Effector memory CD4-positive, alpha-beta T cell (primary cell): ENCODE measurements at regions not wholly inside any gene's neighbourhood (a gene's known extent, or its start where the extent isn't known, plus 50 kb on each side); places are given as distances from the start of the nearest gene placed in this dataset.

Experiments used
- DNase-seq, 3 donors: peaks; one replicate each; pipeline ENCODE4 v3.0.0-alpha.2; 2020
- H3K27ac ChIP-seq: 2 replicates; pipeline ENCODE4 v1.7.0; 2013; ENCODE audit warnings: mild to moderate bottlenecking, low read length, moderate library complexity; ENCODE audit not compliant: insufficient read depth, poor library complexity, severe bottlenecking
- H3K27me3 ChIP-seq: replicated peaks from 2 replicates; pipeline ENCODE4 v1.7.0; 2013; ENCODE audit warnings: mild to moderate bottlenecking, low read length; ENCODE audit not compliant: insufficient read depth, control insufficient read depth, poor library complexity, severe bottlenecking
- H3K36me3 ChIP-seq: 2 replicates; pipeline ENCODE4 v1.7.0; 2013; ENCODE audit warnings: mild to moderate bottlenecking, low read length, moderate library complexity; ENCODE audit not compliant: control insufficient read depth, insufficient read depth
- H3K4me1 ChIP-seq: 2 replicates; pipeline ENCODE4 v1.7.0; 2013; ENCODE audit warnings: low read length, mild to moderate bottlenecking; ENCODE audit not compliant: control insufficient read depth, insufficient read depth, poor library complexity, severe bottlenecking
- H3K4me3 ChIP-seq: 2 replicates; pipeline ENCODE4 v1.7.0; 2013; ENCODE audit warnings: low read length, low read depth, mild to moderate bottlenecking; ENCODE audit not compliant: insufficient read depth, poor library complexity, severe bottlenecking
- H3K9me3 ChIP-seq: 2 replicates; pipeline ENCODE4 v1.7.0; 2013; ENCODE audit warnings: mild to moderate bottlenecking, low read length, moderate library complexity; ENCODE audit not compliant: control insufficient read depth

DNA sequence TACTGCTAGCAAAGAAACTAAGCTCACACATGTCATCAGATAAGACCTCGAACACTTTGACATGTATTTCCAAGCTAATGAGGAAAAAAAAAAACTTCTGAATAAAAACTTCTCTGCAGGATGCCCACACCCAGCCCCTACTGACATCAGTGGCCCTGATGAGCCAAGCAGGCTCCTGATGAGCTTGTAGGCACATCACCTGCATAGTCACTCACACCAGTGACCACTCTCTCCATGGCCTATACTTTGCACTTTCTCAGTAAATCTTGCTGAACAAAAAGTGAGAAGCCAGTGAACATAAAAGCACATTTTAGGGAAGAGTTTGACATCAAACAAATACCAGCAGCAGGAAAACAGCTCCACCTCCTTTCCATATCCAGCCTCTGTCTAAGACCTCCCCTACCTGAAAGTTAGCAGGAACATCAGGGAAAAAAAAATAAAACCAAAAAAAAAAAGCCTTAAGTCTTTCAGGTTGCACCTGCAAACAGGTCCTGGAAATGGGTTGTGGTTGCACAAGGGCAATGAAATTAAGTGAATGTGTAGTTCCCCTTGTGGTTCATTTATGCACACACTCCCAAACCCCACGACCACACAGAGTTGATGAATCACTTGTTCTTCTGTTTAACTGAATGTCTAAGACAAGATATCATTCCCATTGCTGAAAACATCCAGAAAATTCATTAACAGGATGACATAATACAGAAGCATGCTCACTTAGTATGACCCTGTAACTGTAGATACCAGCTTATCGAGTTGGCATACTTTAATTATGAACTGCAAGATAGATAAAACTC lies 205.2 kb upstream of the PDE1C start:
- no peak overlapping the region for H3K27ac ChIP-seq
- no peaks in the 10 kb centered on the region for H3K9me3 ChIP-seq
- no peak overlapping the region for H3K4me3 ChIP-seq
- H3K36me3 ChIP-seq = no peaks in the 10 kb centered on the region
- no peaks in the 10 kb centered on the region for H3K4me1 ChIP-seq
- DNase-seq = no peak
- H3K27me3 ChIP-seq = no peaks in the 10 kb centered on the region

DNA sequence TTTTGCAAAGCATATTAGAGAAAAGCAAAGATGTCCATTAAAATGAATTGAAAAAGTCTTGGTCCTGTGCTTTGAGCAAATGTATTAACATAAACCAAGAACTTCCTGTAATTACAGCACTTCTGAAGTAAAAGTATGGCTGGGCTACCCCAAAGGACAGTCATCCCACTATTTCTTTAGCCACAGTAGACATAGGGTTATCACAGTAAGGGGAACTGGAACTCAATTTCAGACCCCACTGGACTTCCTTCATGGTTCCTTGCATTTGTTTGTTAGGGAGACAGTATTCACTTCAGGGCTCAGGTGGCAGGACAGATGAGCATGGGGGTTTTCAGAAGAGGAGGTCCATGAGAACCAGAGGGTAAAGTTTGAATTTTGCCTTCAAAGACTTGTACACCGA lies 203.1 kb upstream of the PDE1C start:
- no peaks in the 10 kb centered on the region for H3K36me3 ChIP-seq
- no peak for DNase-seq
- H3K9me3 ChIP-seq = no peaks in the 10 kb centered on the region
- no peaks in the 10 kb centered on the region for H3K4me1 ChIP-seq
- H3K4me3 ChIP-seq = no peak overlapping the region
- no peak overlapping the region for H3K27ac ChIP-seq
- no peaks in the 10 kb centered on the region for H3K27me3 ChIP-seq

DNA sequence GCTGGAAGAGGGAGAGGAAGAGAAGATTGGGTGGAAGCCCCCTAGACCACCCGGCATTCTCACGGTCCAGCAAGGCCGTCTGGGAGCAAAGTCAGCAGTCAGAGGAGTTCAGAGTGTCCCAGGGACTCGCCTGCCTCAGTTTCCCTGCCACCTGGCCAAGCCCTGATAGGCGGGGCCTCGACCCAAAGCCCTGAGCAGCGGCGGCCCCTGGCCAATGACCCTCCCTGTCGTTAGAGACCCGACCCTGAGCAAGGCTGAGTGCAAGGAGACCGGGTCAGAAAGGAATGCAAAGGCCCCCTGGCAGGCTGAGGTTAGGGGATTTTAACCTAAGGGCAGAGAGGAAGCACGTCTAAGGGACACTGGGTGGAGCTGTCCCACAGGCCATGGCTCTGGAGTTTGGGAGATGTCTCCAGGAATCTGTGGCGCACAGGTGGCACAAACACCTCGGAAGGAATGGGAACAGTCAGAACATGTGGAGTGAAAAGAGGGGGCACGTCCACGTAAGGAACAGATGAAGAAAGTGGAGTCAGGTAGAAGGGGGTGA lies 196.8 kb upstream of the PDE1C start:
- Histone ChIP-seq H3K4me1 (no peaks in the 10 kb centered on the region), H3K27ac (no peak overlapping the region), H3K27me3 (no peaks in the 10 kb centered on the region), H3K36me3 (no peaks in the 10 kb centered on the region), H3K4me3 (no peak overlapping the region), H3K9me3 (no peaks in the 10 kb centered on the region)
- DNase-seq = no peak

DNA sequence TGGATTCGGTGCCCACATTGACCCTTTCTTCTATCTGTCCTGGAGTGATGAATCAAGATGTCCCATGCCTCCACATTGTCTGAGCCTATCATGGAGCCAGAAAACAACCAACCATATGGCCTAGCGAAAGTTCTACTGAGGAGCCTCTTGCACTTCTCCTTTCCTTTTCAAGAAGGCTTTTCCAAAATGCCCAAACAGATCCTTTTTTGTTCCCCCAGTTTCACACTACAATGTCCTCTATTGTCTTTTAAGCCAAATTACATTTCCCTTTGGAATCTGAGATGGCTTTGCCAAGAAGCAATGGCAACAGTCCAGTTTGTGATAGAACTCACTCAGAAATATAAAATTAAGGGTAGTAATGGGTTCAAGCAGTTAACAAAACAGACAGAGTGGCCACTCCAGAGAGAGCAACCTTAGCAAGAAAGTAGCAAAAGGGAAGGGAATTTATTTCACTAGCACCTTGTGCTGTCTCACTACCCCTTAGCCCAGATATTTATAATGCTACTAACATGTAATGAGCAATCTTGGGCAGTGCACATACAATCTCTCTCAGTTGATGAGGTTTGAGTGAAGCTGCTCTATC lies 194.6 kb upstream of the PDE1C start:
- no peak for DNase-seq
- no peak overlapping the region for H3K27ac ChIP-seq
- no peaks in the 10 kb centered on the region for H3K36me3 ChIP-seq
- no peaks in the 10 kb centered on the region for H3K4me1 ChIP-seq
- H3K27me3 ChIP-seq = no peaks in the 10 kb centered on the region
- H3K9me3 ChIP-seq = no peaks in the 10 kb centered on the region
- no peak overlapping the region for H3K4me3 ChIP-seq

DNA sequence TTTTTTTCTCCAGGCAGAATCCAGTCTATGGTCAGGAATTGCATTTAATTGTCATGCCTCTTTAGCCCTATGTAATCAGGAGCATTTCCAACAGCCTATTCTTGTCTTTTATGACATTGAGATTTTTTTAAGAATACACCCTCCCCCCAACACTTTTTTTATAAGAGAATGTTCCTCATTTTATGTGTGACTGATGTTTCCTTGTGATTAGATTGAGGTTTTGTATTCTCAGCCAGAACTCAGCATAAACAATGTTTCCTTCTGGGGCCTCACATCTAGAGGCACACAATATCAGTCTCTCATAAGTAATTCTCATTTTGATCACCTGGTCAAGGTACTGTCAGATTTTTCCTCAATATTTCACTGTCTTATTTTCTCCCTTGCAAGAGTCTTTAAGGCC lies 193.4 kb upstream of the PDE1C start:
- H3K4me3 ChIP-seq = no peak overlapping the region
- H3K27me3 ChIP-seq = no peaks in the 10 kb centered on the region
- H3K4me1 ChIP-seq = no peaks in the 10 kb centered on the region
- no peak overlapping the region for H3K27ac ChIP-seq
- DNase-seq = no peak
- no peaks in the 10 kb centered on the region for H3K9me3 ChIP-seq
- H3K36me3 ChIP-seq = no peaks in the 10 kb centered on the region

DNA sequence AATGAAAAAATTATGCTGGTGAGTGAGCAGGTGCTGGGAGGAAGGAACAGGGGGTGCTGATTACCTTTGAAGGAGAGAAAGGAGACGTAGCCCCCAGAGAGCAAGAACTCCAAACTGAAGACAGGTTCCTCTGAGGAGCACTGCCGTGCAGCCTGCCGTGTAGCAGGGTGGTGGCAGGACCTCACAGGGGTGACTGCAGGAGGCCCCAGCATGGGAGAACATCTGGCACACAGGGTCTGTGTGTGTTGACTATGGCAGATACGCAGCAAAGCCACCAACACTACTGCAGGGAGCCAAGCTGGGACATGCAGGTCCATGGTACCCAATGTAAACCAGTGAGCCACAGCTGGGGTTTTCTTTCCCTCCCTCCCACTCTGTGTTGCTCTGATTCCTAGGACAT lies 192.1 kb upstream of the PDE1C start:
- no peaks in the 10 kb centered on the region for H3K27me3 ChIP-seq
- no peaks in the 10 kb centered on the region for H3K36me3 ChIP-seq
- H3K27ac ChIP-seq = no peak overlapping the region
- no peak for DNase-seq
- H3K4me1 ChIP-seq = no peaks in the 10 kb centered on the region
- H3K4me3 ChIP-seq = no peak overlapping the region
- no peaks in the 10 kb centered on the region for H3K9me3 ChIP-seq

DNA sequence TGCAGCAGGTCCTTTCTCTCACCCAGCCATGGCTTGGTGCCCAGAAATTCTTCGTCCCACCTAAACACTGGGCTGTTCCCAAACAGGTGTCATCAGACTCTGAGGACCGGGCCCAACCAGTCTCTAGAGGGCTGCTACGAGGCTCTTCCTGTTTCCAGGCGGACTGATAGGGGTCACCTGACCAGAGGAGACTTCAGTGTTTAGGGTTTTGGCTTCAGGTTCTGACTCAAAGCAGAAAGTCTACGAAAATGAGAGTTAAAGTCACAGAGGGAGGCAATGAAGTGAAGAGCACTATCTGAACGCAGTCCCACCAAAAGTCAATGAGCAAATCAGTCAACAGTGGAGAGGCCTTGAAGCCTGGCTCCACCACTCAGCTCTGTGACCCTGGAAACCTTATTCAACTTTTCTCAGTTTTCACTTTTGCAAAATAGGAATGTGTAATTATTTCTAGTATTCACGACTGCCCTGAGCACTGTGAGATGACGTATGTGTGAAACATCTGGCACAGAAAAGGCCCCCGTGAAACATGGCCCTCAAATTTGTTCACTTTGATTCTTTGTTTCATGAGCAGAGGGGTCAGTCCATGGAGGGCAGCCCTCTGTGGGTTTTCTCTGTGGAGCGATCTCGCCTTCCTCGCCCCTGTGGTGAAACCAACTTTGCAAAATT lies 189.9 kb upstream of the PDE1C start:
- Histone ChIP-seq H3K36me3 (no peaks in the 10 kb centered on the region), H3K9me3 (no peaks in the 10 kb centered on the region), H3K27me3 (no peaks in the 10 kb centered on the region), H3K27ac (no peak overlapping the region), H3K4me3 (no peak overlapping the region), H3K4me1 (no peaks in the 10 kb centered on the region)
- DNase-seq = no peak

DNA sequence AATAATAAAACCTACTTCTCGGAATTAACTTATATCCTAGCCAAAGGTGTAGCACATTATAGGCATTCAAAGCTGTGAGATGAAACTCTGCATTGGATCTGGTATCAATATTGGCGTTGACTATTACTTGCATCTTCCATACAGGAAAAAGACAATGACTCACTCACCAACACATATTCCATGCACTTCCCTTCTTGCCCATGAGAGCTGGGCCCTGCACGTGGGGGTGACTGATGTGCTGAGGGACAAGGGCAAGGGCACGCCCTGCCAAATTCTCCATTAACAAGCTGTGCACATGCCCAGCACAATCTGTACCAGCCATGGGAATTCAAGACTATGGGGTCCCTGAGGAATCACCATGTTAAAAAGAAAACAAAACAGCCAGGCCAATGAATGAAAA lies 188.1 kb upstream of the PDE1C start:
- Histone ChIP-seq H3K27me3 (no peaks in the 10 kb centered on the region), H3K36me3 (no peaks in the 10 kb centered on the region), H3K27ac (no peak overlapping the region), H3K4me1 (no peaks in the 10 kb centered on the region), H3K9me3 (no peaks in the 10 kb centered on the region), H3K4me3 (no peak overlapping the region)
- no peak for DNase-seq

DNA sequence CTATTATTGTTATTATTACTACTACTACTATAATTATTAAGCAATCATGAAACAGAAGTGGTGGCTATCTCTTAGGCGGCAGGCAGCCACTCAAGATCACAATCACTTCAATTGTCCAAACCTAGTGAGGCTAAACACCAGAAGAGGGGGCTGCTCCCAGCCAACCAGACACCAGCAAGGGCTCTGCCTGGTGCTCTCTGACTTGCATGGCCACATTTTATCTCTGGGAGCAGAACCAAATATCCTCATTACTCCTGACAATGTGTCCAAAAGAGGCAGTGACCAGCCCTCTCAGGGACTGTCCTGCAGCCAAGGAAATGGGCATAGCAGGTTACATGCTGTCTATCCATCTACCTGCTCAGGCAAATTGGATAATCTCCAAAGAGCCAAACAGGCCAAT lies 187.4 kb upstream of the PDE1C start:
- Histone ChIP-seq H3K4me1 (no peaks in the 10 kb centered on the region), H3K36me3 (no peaks in the 10 kb centered on the region), H3K27me3 (no peaks in the 10 kb centered on the region), H3K4me3 (no peak overlapping the region), H3K27ac (no peak overlapping the region), H3K9me3 (no peaks in the 10 kb centered on the region)
- DNase-seq = no peak

DNA sequence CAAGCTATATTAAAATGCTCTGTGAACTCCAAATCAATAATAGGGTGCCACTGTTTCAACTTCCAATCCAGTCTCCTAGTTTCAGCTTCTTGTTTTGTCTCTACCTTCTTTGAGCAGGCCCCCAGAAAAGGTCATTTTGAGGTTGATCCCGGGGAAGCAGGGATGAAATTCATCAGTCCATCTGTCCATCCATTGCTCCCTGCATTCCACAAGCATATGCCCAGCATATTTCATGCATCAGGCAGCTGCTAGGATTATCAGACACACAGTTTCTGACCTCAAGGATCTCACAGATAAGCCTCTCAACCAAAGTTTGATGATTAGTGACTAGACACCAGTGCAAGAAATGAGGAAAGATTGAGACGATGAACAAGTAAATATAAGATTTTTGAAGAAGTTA lies 186.6 kb upstream of the PDE1C start:
- Histone ChIP-seq H3K9me3 (no peaks in the 10 kb centered on the region), H3K4me3 (no peak overlapping the region), H3K27me3 (no peaks in the 10 kb centered on the region), H3K36me3 (no peaks in the 10 kb centered on the region), H3K4me1 (no peaks in the 10 kb centered on the region), H3K27ac (no peak overlapping the region)
- DNase-seq = no peak
